Activated CD4-positive, alpha-beta T cell treated with anti-CD3 and anti-CD28 coated beads, Interleukin-2, amount 50 U/mL, for 16 hours (primary cell): ENCODE measurements at regions not wholly inside any gene's neighbourhood (a gene's known extent, or its start where the extent isn't known, plus 50 kb on each side); places are given as distances from the start of the nearest gene placed in this dataset.

Experiments
- DNase-seq: peaks from one replicate; pipeline ENCODE4 v3.0.0-alpha.2; 2020

DNA sequence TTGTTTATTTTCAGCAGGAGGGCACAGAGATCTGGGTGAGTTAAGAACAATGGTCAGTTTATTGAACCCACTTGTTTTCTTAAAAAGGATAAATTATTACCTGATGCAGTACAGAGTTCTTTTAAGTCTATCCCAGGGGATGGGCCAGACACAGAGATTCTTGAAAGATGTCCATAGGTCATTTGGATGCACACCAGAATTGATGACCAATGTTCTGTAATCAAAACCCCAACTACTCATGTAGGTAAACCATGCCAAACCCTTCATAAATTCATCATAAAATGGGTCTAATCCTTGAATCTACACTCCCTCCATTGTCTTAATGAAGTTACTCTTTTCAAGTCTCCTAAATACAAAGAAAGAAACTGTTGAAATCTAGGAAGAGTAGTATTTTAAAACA is 273.0 kb upstream of the COL8A1 start:
- no peak for DNase-seq

- no peak for DNase-seq
Observed at GRCh38 chr3:99357131-99357530, 281.3 kb upstream of the COL8A1 start.

GRCh38 chr3:99356696-99357095 is 281.7 kb upstream of the COL8A1 start:
- DNase-seq: no peak

DNA sequence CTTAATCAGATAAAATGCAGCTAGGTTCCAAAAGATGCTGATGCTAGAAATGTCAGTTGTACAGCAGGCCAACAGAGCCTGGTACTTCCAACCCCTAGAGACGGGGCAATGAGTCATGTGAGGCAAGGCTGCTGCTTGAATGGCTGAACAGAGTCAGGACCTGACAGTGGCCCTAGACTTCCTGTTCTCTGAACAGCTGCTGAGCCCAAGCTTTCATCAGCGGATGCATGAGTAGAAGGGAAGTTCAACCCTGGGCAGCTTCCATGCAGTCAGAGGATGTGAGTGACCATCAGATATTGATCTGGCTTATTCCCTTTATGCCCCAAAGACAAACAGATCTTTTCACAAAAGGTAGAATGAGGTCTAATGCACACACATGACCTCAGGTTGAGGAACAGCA is 282.9 kb upstream of the COL8A1 start:
- no peak for DNase-seq

DNA sequence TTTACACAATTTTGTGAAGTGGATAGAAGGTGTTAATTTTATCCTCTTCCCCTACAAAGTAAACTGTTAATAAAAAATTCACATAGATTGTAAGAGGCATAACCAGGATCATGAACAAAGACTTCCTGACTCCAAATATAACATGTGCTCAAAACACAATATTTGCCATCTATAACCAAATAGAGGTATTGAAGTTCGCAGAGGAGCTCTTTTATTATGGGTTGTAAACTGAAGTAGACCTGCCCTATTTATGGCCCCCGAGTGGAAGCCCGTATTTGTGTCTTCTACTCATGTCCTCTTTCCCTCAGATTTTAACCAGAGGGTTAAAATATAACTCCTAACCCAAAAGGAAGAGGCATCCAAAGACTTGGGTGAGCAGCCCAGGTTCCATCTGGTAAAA is 285.6 kb upstream of the COL8A1 start:
- DNase-seq: no peak

GRCh38 chr3:99351122-99351521 is 287.3 kb upstream of the COL8A1 start:
- DNase-seq: no peak

GRCh38 chr3:99348451-99348850 is 289.9 kb upstream of the COL8A1 start:
- DNase-seq: no peak

DNA sequence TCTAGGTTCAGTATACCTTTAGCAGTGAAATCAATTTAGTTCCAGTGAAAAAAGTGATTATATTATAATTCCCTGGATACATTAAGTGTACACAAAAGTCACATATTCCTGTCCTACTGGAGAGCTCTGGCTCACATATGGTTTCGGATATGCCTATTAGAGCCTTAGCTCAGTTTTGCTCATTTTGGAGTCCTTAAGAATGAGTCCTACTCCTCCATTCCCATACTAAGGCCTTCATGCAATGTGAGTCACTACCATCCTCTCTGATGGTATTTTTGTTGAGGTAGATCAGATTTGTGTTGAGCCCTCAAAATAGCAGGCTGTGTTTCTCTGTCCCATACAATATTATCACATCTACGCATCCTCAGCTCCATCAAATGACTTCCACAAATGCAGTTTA is 294.2 kb upstream of the COL8A1 start:
- no peak for DNase-seq

DNA sequence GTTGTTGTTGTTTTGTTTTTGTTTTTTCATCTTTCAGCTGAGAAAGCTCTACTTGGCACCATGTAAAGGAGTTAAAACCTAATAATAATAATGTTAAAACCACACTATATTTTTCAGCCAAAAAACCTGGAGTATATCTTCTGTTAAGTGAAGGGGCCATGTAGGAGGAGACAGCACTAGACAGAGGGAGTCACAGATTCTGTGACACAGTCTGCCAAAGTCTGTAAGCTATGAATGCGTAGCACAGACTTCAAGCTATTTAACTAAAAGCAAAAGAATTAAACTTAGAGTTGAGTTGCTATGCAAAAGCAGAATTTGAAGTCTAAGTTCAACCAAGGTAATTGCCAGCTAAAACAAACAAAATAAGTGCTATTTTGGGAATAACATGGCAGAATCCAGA is 296.0 kb upstream of the COL8A1 start:
- DNase-seq: no peak

DNA sequence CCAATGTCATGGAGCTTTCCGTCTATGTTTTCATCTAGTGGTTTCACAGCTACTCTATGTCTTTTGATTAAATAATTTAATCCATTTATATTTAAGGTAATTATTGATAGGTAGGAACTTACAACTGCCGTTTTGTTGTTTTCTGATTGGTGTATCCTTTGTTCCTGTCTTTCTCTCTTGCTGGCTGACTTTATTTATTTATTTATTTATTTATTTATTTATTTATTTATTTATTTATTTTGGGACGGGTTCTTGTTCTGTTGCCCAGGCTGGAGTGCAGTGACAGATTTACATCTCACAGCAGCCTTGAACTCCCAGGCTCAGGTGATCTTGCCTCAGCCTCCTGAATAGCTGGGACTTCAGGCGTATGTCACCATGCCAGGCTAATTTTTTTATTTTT is 299.2 kb upstream of the COL8A1 start:
- no peak for DNase-seq

- DNase-seq: no peak
Observed at GRCh38 chr3:99332718-99333117, 305.7 kb upstream of the COL8A1 start.

- no peak for DNase-seq
Observed at GRCh38 chr3:99332276-99332675, 306.1 kb upstream of the COL8A1 start.

DNA sequence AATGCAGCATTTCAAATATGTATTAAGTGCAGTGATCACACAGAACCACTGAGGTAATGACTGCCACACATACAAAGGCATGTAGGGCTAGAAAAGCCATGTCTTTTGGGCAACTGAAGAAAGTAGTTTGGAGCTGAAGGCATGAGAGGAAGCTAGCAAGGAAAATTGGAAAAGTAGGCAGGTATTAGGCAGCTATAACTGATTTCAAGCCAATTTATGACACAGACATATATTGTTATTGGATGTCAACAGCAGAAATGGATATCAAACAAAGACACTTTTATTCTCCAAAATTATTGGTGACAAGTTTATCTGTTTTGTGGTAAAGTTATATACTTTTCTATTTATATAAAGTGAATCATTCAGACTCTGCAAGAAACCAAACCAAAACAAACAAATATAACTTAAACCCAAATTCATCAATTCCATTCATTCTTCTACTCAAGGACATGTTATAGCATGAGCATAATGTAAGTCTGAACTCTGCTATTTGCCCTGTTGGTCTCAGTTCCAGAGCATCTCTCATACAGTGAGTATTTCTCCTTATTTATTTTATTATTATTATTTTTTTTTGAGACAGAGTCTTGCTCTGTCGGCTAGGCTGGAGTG is 307.4 kb upstream of the COL8A1 start:
- no peak for DNase-seq

DNA sequence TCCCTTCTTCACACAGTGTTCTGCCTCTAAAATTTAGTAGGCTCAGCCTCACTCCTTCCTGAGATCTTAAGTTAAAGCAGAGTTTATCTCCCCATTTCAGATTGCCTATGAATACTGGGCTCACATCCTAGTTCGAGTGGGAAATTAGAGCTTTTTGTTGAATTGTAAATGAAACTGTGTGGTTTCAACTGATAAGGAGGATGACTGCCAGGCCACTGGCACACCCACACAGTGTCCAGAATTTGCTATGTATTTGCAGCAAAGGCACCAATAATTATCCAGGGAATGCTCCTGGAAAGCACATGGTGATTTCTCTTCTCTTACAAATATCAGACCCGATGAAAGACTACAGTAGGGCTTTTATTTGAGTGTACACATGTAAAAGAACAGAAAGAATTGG is 308.1 kb upstream of the COL8A1 start:
- DNase-seq: no peak

DNA sequence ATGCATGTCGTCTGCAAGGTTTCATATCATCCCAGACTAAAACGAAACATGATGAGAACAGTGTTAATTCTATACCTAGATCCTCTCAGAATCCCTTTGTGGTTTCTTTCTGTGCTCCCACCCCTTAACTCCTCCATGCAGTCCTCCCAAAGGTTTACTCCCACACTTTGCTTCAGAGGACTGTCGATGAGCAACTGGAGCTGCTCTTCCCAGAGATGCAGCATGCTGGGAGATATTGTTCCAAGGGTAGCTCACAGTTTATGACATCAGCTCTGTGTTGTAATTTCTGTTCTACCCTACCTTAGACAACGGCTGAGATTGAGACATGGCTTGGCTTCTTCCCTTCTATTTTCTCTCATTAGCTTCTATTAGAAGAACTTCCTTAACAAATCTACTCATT is 313.0 kb upstream of the COL8A1 start:
- DNase-seq: no peak

- DNase-seq: no peak
Observed at GRCh38 chr3:99324636-99325203, 313.7 kb upstream of the COL8A1 start.

DNA sequence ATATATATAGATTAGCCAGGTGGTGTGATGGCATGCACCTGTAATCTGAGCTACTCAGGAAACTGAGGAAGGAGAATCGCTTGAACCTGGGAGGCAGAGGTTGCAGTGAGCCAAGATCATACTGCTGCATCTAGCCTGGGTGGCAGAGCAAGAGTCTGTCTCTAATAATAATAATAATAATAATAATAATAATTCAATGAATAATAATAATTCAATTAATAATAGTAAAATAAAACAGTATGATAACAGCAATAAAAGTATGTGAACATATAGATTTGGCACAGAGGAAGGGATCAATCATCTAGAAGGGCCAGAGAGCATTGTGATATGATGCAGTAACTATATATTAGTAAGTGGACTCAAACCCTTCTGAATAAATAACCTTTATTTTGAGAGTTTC is 314.5 kb upstream of the COL8A1 start:
- no peak for DNase-seq

- no peak for DNase-seq
Observed at GRCh38 chr3:99322551-99322950, 315.8 kb upstream of the COL8A1 start.

GRCh38 chr3:99321261-99321660 is 317.1 kb upstream of the COL8A1 start:
- DNase-seq: no peak

DNA sequence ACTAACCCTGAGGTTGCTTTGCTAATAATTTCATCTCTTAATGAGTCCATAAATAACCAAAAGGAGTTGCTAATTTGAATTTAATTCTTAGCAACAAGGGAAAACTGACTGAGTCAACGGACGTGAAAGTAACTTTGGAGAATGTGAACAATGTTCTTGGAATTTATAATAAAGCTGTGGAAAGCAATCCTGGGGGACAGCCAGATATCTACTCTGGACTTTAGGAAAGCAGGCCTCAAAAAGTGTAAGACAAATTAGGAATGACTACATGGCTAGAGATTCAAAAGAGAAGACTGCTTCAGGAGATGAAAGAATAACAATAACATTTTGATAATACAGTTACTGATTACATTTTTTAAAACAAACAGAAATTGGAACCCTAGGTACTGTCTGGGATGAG is 318.4 kb upstream of the COL8A1 start:
- DNase-seq: no peak

- DNase-seq: no peak
Observed at GRCh38 chr3:99319450-99319849, 318.9 kb upstream of the COL8A1 start.

DNA sequence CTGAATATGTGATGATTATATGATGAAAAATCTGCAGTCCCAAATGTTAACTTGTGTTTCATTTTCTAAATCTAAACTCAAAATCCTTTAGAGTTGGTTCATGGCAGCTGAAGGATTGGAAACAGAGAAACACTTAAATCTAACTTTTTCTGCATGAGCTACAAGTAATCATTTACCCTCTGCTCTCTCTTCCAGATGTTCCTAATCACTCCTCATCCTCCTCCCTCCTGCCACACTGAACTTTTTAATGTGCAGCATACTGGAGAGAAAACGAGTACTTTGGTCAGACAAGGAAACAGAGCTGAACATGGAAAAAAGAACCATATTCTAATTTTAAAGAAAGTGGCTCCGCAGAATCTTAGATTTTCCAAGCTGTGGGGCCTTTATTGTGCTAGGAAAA is 321.2 kb upstream of the COL8A1 start:
- no peak for DNase-seq

GRCh38 chr3:99315896-99316295 is 322.5 kb upstream of the COL8A1 start:
- DNase-seq: no peak

DNA sequence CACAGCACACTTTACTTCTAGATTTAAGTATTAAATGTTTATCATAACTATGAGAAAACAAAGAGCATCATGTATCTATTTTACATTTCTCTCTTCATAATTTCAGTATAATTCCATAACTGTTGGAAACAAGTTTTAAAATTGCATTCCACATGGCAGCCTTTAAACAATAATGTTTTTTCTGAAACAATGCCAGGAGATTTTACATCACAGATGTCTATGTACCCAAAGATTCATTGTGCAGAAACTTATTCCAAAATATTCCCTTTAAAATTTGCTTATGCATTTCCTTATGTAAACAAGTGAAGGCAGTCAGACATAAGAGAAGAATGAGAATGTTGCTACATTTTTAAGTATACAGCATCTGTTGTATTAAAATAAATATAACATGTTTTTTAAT is 324.9 kb upstream of the COL8A1 start:
- DNase-seq: no peak

DNA sequence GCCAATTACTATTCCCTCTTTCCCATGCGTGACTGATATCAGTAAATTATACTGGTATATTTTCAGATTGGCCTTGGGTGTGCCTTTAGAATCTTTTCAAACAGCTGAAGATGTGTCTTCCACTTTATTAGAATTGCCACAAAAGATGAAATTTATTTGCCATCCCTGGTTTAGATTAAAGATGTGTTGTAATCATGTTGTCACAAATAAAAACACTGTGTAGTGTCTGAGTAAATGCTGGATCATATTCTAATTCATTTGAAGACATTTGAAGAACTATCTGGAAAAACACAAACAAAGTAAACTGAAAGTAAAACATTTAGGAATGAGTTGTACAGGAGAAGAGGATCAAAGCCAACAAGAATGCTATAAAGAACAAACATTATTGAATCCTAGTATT is 339.7 kb upstream of the COL8A1 start:
- DNase-seq: no peak

- DNase-seq: no peak
Observed at GRCh38 chr3:99295836-99296235, 342.6 kb upstream of the COL8A1 start.
